GM21390 (cell line): ENCODE measurements at regions not wholly inside any gene's neighbourhood (a gene's known extent, or its start where the extent isn't known, plus 50 kb on each side); places are given as distances from the start of the nearest gene placed in this dataset.

Experiments used
- ATAC-seq: cut with Tn5 transposase; IDR thresholded peaks from one replicate; pipeline ENCODE4 v1.9.1; 2021; ENCODE audit not compliant: unreplicated experiment

DNA sequence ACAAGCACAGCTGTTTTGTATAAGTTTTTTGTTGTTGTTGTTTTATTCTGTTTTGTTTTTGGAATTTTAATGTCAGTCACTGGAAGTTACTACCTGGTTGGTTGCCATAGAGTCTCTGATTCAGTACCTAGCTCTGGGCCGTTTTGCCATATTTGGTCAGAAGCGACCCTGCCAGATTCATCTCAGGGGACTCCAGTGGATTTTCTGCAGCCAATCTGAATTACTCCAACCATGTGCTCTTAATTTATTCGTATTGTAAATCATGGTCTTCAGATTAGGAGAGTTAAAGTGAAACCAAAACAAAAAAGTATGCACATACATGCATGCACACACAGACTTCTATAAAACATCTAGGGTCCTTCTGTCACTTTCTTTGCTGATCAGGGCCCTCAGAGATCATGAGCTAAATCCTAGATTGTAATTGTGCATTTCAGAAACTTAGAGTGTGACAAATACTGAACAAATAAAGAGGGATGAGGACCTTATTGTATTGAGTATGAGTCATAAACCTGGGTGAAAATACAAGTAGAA, 317.4 kb upstream of the UBE2E3 start:
- ATAC-seq = no peak

GRCh38 chr2:180662521-180662920, 317.9 kb upstream of the UBE2E3 start:
- ATAC-seq = no peak

DNA sequence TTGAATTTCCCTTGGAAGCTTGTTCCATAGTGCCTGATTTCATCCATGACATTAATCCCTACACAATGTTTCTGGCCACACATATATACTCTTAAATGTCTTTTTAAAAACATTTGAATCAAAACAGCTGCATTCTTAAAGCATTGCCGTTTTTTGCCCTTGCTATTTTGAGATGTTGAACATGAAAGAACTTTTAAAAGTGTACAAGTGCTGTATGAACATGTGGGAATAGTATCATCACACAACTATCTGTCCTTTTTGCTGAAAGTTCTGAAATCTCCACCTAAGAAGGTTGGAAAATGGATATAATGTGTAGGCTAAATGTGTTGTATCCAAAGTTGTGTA, 318.7 kb upstream of the UBE2E3 start:
- no peak for ATAC-seq

DNA sequence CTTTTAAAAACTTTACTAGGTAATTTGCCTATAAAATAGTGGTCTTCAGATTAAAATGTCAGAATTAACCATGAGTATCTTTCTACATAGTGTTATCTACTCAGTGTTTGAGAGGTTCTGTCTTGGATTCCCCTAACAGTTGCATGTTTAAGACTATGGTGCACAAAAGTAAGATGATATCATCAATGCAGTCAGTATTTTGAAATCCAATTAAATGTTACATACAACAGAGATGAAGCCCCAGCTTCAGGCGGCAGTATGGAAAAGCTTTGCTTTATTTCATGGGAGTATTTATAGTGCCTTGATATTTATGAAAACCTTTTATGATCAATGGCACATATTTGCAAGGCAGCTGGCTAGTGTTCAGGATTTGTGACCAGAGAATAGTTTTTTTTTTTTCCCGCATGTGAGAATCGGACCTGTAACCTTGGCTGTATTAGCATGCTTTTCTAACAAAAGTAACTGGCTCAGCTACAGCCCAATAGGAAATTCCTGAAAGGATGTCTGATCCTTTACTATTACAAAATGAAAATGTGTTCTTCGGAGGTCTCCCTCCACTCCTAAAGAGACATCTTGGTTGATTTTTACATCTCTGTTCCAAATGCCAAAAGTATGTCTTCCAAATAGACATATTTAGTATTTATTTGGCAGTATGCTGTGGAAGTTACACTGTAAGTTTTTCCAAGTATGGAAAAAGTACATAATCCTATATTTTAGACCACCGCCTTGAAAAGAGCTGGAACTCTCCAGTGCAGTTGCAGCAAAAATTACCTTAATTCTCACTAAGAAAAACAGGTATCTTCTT, 319.3 kb upstream of the UBE2E3 start:
- no peak for ATAC-seq

DNA sequence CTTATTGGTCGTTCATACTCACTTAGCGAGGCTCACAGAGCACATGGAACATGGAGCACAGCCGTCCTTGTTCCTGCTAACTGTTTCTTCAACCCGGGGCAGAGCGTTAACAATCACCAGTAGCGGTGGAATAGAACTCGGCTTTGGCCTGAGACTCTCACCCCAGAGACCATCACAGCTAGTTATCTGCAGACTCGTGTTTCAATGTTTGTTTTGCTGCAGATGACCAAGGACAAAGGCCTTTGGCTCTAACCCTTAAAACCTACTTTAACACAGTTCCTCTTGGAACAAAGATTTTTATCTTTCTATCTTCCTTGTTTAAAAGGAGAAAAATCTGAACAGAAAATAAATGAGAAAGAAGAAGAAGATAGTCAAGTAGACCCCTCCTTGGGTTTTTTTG, 320.2 kb upstream of the UBE2E3 start:
- ATAC-seq = no peak

DNA sequence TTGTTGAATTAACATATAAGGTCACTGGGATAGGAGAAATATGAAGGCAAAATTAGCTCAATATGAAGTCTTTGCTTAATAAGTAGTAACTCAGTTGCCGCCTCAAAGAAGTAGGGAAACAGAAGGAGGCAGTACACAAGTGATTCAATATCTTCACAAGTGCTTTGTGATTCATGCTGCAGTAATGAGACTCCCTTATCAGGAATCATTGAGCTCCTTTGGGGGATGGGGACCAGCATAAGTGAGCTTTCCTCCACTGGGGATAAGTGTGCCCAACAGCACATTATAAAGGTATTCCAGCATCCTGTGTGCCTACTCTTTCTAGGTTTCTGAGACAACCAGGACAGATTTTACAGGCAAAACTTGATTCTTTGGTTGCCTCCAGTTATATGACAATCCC, 323.4 kb upstream of the UBE2E3 start:
- no peak for ATAC-seq

- no peak for ATAC-seq
Measured at GRCh38 chr2:180656455-180656847, 324.0 kb upstream of the UBE2E3 start.

DNA sequence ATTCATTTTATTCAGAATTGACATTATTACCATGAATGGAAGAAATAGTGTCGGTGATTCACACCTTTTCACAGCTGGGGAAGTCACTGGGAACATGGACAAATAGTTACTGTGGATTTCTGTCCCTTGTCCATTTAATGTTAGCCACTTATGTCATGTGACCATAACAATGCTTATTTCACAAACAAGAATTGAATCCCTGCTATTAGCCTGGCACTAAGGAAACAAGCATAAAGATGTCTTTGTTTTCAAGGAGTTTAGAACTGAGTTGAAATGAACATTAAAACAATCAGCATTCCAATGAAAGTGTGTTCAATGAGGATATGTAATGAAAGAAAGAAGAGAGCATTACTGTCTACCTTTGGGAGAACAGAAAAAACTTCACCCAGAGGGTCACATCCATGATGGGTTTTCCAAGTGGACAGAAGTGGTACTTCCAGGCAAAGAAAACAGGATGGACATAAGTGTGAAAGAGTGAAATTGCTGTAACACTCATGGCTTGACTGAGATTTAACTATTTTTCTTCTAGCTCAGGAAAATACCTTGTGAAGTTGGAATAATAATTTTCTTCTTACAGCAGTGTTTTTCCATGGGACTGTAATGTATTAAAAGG, 324.5 kb upstream of the UBE2E3 start:
- no peak for ATAC-seq

- no peak for ATAC-seq
Measured at GRCh38 chr2:180655393-180655792, 325.0 kb upstream of the UBE2E3 start.

- ATAC-seq = no peak
Measured at GRCh38 chr2:180653481-180653880, 326.9 kb upstream of the UBE2E3 start.

GRCh38 chr2:180652794-180653193, 327.6 kb upstream of the UBE2E3 start:
- ATAC-seq = no peak

DNA sequence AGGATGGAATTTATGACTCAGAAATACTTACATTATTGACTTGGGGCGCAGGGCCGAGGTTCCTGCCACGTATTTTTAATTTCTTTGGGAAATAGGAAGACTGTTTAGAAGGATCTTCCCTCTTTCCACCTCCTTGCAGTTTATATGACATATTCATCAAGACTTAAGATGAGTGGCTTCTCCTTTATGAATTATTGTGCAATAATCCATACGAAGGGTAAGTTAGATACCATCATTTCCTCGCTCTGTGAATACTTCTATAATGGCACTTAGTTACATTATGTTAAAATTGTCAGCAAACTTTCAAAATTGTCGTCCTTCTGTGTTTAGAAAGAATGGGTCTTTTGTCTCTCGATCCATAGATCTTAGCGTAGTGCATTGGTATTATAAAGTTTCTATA, 328.8 kb upstream of the UBE2E3 start:
- no peak for ATAC-seq

- no peak for ATAC-seq
Measured at GRCh38 chr2:180647621-180648020, 332.8 kb upstream of the UBE2E3 start.

DNA sequence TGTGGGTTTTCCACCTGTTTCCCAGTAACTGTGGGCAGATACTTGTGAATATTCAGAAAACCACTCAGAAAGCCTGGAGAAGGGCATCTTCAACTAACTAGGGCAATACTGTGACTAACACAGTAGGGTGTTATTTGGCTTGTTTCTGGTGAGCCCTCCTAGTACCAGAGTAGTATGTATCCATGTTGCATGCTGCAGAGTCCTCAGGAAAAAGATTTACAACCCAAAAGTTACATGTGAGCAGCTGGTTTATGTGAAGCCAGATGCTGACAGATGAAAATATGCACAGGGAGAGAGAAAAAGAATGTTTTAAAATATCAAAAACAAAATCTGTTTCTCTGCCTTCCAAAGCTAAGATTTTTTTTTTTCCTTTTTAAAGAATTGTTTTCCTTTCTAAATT, 333.2 kb upstream of the UBE2E3 start:
- ATAC-seq = no peak

DNA sequence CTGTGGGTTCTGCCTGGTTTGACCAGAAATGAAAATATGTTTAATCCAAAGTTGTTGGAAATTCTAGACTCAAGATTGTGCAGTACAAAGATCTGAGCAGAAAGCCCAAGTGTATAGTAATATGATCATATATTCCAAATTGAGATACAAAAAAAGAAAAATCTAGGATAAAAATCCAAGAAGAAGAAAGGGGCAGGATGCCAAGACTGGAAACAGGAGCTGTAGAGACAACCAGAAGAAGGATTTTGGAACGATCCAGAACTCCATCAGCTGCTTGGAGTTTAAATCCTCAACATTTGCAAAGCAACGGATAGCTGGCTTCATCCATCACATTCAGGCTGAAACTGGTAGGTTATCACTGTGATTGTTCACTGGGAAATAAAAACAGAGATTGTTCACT, 333.6 kb upstream of the UBE2E3 start:
- ATAC-seq = no peak

GRCh38 chr2:180644709-180645108, 335.7 kb upstream of the UBE2E3 start:
- ATAC-seq = no peak

GRCh38 chr2:180630756-180631155, 349.6 kb upstream of the UBE2E3 start:
- no peak for ATAC-seq

GRCh38 chr2:180625006-180625844, 355.2 kb upstream of the UBE2E3 start:
- ATAC-seq = no peak

DNA sequence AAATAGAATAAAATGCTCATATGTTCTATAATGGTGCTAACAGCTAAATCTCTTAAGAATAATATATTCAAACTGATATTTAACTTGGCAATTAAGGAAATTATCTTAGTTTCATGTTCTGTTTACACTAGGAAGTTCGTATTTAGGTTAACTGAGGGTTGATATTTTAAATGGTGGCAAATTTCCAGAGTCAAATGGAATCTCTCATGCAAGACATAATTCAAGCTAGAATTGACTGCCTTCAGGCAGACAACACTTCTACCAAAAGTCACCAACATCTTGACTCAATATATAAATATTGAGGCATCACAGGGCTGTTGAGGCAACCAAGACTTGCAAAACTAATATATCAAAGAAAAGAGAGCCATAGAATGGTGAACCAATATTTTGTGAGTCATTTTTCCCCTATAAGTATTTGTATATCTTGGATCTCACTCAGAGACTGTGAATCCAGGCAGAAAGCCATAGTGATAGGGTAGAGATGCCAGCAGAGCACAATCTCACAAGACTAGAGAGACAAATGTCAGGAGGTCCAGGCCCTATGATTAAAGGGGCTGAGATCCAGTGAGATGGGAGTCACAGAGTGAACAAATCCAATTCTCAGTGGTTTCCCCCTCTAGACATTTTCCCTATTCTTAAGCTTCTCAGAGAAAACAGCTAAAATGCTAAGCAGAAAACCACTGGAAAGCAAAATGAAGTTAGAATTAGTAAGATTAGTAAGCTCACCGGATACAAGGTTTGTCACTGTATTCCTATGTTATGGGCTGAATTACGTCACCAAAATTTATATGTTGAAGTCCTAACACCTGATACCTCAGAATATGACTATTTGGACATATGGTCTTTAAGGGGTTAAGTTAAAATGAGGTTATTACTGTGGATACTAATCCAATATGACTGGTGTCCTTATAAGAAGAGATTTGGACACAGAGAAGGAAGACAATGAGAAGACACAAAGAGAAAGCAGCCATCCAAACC, 358.2 kb upstream of the UBE2E3 start:
- ATAC-seq = no peak

DNA sequence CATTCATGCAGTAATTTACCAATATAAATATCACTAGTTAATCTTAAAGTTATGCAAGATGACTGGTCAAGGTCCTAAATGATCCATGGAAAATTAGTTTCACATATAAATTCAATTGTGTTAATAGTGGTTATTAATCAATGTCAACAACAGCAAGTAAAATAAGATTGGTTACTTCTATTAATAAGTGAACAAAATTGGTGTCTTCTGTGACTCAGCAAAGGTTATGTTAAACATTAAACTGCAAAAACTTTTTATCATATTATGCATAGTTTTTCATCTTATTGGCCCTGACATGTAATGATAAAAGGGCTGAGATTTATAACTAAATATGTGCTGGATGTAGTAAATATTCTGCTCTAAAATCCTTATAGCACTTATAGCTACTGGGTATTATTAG, 359.0 kb upstream of the UBE2E3 start:
- no peak for ATAC-seq

DNA sequence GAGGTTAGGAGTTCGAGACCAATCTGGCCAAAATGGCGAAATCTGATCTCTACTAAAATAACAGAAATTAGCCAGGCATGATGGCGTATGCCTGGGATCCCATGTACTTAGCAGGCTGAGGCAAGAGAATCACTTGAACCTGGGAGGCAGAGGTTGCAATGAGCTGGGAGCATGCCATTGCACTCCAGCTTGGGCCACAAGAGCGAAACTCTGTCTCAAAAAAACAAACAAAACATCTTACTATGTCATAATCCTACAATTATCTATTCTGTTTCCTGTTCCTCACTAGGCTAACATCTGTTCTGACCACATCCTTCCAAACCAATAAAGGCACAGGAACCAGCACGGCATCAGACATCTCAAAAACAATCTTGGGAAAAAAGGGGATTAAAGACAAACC, 361.8 kb upstream of the UBE2E3 start:
- ATAC-seq = no peak
